ENCODE measurements at regions not wholly inside any gene's neighbourhood (a gene's known extent, or its start where the extent isn't known, plus 50 kb on each side); places are given as distances from the start of the nearest gene placed in this dataset.

DNA sequence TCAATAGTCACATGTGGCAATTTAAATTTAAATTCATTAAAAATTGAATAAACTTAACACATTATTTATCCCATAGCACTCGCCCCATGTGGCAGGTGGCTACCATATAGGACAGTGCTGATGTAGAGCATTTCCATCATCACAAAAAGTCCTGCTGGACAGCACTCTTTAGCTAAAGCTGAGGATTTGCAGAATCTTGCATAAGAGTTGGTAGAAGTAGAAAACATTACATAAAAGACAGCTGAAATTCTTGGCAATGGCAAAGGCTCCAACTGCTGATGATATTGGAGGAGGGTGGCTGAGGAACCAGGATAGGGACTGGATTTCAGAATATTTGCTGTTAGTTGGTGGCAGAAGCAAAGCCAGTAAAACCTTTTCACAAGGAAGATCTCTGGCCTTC is 230.7 kb upstream of the SATB1 start:
- no peaks in the 10 kb centered on the region for H3K4me1 Mint-ChIP-seq (ENCODE audit: low read depth)
- no peak overlapping the region for H3K4me3 Mint-ChIP-seq
- H3K27ac Mint-ChIP-seq: no peak overlapping the region
- H3K27me3 Mint-ChIP-seq: no peaks in the 10 kb centered on the region
- H3K9me3 Mint-ChIP-seq: peaks cover 3% of the 10 kb centered on the region
- H3K36me3 Mint-ChIP-seq (ENCODE audit: low read depth): no peaks in the 10 kb centered on the region
- intact Hi-C loops (cut with micrococcal nuclease): no loop called here

DNA sequence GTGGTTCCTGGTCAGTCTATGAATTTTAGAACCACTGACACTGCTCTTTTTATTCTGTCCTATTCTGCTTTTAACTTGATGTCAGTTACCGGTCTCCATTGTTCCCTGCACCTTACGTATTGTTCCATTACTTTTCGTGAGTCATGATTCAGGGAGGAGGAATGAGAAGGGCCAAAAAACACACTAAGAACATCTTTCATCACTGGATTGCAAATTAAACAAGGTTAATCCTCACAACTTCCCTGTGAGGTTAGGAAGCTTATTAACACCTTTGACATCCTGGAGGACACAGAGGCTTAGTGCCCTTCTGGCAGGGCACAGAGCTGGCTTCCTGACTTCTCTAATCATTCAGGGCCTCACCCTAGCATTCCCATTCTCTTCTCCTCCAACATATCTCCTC is 227.6 kb upstream of the SATB1 start:
- no peak overlapping the region for H3K27ac Mint-ChIP-seq
- H3K4me3 Mint-ChIP-seq: no peak overlapping the region
- H3K4me1 Mint-ChIP-seq (ENCODE audit: low read depth): peaks cover 4% of the 10 kb centered on the region
- no peaks in the 10 kb centered on the region for H3K9me3 Mint-ChIP-seq
- intact Hi-C loops (cut with micrococcal nuclease): no loop called here
- no peaks in the 10 kb centered on the region for H3K36me3 Mint-ChIP-seq (ENCODE audit: low read depth)
- no peaks in the 10 kb centered on the region for H3K27me3 Mint-ChIP-seq

DNA sequence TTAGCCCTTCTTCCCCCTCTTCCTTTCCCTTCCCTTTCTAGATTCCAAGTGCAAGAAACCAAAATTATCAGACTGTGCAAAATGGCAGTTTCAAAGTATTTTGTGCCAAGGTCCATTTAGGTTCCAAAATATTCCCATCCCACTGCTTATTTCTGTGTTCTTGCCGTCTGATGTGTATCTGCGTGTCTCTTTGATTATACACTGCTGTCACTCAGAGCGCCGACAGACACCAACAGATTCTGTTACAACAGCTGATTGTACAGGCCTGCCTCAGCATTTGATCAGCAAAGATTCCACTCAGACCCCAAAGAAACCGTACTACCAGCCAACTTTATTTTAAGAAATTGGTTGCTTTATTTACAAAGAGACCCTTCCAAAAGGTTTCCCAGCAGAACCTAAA is 225.6 kb upstream of the SATB1 start:
- Mint-ChIP-seq H3K27me3 (no peaks in the 10 kb centered on the region), H3K4me1 (ENCODE audit: low read depth) (peaks cover 5% of the 10 kb centered on the region), H3K9me3 (no peaks in the 10 kb centered on the region), H3K27ac (no peak overlapping the region), H3K4me3 (no peak overlapping the region), H3K36me3 (ENCODE audit: low read depth) (no peaks in the 10 kb centered on the region)
- intact Hi-C loops (cut with micrococcal nuclease): no loop called here

DNA sequence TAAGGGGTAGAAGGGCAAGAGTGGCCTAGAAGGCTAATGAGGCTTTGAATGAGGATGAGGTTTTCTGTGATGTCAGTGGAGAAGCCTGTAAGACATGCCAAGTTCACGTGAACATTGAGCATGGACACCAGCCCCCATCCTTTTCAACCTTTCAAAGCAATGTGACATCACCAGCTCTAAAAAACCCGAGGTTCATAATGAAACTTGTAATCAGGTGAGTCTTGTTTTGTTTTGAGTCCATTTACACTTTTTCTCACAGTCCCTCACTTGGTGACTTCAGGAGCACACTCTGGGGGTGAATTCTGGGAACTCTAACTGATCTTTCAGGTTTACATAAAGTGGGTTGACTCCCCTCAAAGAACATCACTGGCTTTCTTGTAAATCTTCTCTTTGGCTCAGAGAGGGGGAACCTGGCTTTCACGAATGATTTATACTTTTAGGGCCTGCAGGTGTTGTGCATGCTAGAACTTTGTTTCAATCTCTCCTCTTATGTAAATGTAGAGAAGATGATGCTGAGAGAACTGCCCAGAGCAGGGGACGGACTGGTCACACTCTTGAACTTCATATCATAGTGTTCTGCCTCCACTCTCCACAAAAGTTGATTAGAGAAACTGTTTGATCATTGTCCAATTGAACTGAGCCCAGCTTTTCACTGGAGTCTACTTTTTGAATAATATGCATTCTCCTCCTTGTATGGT is 224.7 kb upstream of the SATB1 start:
- intact Hi-C loops (cut with micrococcal nuclease): no loop called here
- Mint-ChIP-seq H3K4me1 (ENCODE audit: low read depth) (peaks cover 5% of the 10 kb centered on the region), H3K4me3 (no peak overlapping the region), H3K36me3 (ENCODE audit: low read depth) (no peaks in the 10 kb centered on the region), H3K27me3 (no peaks in the 10 kb centered on the region), H3K27ac (no peak overlapping the region), H3K9me3 (no peaks in the 10 kb centered on the region)

DNA sequence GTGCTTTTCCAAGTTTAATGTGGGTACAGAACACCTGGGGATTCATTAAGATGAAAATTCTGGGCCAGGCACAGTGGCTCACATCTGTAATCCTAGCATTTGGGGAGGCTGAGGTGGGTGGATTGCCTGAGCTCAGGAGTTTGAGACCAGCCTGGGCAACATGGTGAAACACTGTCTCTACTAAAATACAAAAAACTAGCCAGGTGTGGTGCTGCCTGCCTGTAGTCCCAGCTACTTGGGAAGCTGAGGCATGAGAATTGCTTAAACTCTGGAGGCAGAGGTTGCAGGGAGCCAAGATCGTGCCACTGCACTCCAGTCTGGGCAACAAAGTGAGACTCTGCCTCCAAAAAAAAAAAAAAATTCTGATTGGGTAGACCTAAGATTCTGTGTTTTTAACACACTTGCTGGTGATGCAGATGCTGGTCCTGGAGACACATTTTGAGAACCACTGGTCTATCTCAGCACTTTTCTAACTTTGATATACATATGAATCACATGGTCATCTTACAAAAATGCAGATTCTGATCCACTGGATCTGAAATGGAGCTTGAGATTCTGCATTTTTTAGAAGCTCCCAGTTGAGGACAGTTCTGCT is 223.8 kb upstream of the SATB1 start:
- Mint-ChIP-seq H3K4me1 (ENCODE audit: low read depth) (peaks cover 5% of the 10 kb centered on the region), H3K27me3 (no peaks in the 10 kb centered on the region), H3K36me3 (ENCODE audit: low read depth) (no peaks in the 10 kb centered on the region), H3K4me3 (no peak overlapping the region), H3K9me3 (no peaks in the 10 kb centered on the region), H3K27ac (no peak overlapping the region)
- intact Hi-C loops (cut with micrococcal nuclease): no loop called here

DNA sequence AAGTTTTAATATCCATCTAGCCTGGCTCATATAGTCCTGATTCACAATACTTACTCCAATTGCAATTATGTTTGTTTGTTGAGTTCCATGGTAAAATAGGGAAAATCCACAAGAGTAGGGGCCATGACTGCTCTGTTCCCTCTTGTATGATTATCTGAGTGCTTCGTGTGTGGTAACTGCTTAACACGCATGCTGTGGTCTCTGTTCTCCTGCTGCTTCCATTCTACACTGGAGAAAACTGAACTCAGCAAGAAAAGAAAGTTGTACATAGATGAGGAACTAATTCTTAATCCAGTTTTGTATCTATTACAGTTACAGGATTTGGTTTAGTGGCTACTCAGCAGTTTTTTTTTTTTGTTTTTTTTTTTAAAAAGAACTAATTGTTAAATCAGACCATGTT is 223.0 kb upstream of the SATB1 start:
- H3K4me1 Mint-ChIP-seq (ENCODE audit: low read depth): peaks cover 5% of the 10 kb centered on the region
- H3K4me3 Mint-ChIP-seq: no peak overlapping the region
- H3K9me3 Mint-ChIP-seq: no peaks in the 10 kb centered on the region
- peak overlapping the region; percentile 2 for H3K27ac Mint-ChIP-seq
- intact Hi-C loops (cut with micrococcal nuclease): no loop called here
- no peaks in the 10 kb centered on the region for H3K27me3 Mint-ChIP-seq
- no peaks in the 10 kb centered on the region for H3K36me3 Mint-ChIP-seq (ENCODE audit: low read depth)

DNA sequence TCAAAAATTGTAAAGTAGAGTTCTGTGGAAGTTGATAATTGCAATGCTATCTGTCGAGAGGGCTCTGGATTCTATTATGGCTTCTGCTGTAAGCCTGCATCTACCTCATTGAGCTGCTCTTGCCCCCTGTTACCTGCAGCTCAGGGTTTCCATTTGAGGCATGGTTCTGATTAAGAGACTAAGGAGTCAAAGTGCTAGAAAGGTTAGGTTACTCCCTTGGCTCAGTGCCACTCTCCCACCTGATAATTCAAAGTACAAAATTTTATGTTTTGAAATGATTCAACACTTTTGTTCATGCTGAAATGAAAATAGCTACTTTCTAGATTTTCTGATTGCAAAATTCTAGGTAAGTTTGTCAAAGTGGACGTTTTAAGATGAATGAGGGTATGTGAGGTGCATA is 220.5 kb upstream of the SATB1 start:
- no peaks in the 10 kb centered on the region for H3K9me3 Mint-ChIP-seq
- no peak overlapping the region for H3K4me3 Mint-ChIP-seq
- H3K27ac Mint-ChIP-seq: no peak overlapping the region
- H3K36me3 Mint-ChIP-seq (ENCODE audit: low read depth): no peaks in the 10 kb centered on the region
- H3K27me3 Mint-ChIP-seq: no peaks in the 10 kb centered on the region
- peaks cover 5% of the 10 kb centered on the region for H3K4me1 Mint-ChIP-seq (ENCODE audit: low read depth)
- intact Hi-C loops (cut with micrococcal nuclease): no loop called here

DNA sequence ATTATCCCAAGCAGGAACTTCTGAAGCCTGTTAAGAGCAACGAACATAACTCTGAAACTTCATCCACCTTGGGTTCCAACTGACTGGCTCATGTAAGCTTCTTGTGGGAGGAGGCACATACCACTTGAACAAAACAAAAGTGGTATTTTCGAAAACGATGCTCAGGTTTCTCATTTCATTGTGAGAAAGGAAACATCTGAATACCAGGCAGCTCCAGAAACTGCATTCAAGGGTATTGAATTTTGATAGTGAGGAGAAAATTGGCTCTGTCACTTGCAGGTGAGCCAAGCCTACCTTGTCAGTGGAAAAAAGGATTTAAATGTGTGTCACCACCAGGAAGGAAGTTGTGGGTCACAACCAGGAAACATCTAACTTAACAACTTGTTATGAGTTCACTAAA is 218.1 kb upstream of the SATB1 start:
- H3K27me3 Mint-ChIP-seq: no peaks in the 10 kb centered on the region
- H3K4me3 Mint-ChIP-seq: no peak overlapping the region
- H3K27ac Mint-ChIP-seq: no peak overlapping the region
- intact Hi-C loops (cut with micrococcal nuclease): no loop called here
- no peaks in the 10 kb centered on the region for H3K36me3 Mint-ChIP-seq (ENCODE audit: low read depth)
- no peaks in the 10 kb centered on the region for H3K9me3 Mint-ChIP-seq
- peaks cover 5% of the 10 kb centered on the region for H3K4me1 Mint-ChIP-seq (ENCODE audit: low read depth)

DNA sequence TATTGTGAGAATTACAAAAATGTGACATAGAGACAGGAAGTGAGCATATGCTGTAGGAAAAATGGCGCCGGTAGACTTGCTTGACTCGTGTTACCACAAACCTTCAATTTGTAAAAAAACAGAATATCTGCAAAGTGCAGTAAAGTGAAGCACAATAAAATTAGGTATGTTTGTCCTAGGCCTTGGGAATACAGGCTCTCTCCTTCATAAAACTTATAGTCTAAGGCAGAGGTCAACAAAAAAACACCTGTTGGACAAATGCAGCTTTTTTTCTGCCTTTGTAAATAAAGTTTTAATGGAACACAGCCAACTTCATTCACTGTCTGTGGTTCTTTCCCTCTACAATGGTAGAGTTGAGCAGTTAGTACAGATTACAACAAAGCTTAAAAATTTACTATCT is 216.8 kb upstream of the SATB1 start:
- intact Hi-C loops (cut with micrococcal nuclease): no loop called here
- Mint-ChIP-seq H3K9me3 (no peaks in the 10 kb centered on the region), H3K27me3 (no peaks in the 10 kb centered on the region), H3K27ac (no peak overlapping the region), H3K36me3 (ENCODE audit: low read depth) (no peaks in the 10 kb centered on the region), H3K4me1 (ENCODE audit: low read depth) (no peaks in the 10 kb centered on the region), H3K4me3 (no peak overlapping the region)

DNA sequence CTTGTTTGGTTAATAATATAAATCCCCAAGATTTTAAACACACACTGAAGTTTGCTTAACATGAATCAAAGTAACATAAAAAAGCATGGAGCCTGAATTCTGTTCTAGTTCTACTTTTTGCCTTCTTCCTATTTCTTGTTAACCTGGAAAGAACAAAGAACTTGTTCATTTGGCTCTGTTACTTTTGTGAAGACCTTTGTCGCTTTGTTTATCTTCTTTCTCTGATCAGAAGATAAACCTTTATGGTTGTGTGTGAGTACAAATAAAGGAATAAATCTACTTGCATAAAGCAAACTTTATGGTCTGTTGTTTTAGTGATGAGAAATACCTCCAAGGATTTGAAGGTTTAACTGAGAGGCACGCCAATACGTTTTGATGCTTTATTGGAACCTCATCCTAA is 210.1 kb upstream of the SATB1 start:
- H3K27ac Mint-ChIP-seq: no peak overlapping the region
- H3K36me3 Mint-ChIP-seq (ENCODE audit: low read depth): no peaks in the 10 kb centered on the region
- no peak overlapping the region for H3K4me3 Mint-ChIP-seq
- no peaks in the 10 kb centered on the region for H3K27me3 Mint-ChIP-seq
- no peaks in the 10 kb centered on the region for H3K9me3 Mint-ChIP-seq
- intact Hi-C loops (cut with micrococcal nuclease): no loop called here
- no peaks in the 10 kb centered on the region for H3K4me1 Mint-ChIP-seq (ENCODE audit: low read depth)

DNA sequence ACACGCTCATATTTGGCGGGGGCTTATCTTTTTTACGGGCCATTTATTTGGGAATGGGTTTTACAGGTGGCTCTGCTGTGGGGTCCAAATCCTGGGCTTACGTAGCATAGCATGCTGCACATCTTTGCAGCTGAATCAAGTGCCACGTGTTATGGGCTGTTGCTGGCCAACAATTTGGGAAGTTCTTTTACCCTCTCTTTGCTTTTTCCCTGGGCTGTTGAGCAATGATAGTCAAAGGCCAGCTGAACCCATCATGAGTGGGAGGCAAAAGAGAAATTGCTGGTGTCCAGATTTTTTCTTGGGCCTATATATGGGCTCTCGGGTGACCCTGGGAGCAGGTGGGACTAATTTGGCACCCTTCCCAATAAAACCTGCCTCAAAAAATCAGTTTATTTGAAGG is 209.3 kb upstream of the SATB1 start:
- H3K27me3 Mint-ChIP-seq: no peaks in the 10 kb centered on the region
- no peaks in the 10 kb centered on the region for H3K9me3 Mint-ChIP-seq
- no peaks in the 10 kb centered on the region for H3K4me1 Mint-ChIP-seq (ENCODE audit: low read depth)
- intact Hi-C loops (cut with micrococcal nuclease): no loop called here
- H3K36me3 Mint-ChIP-seq (ENCODE audit: low read depth): no peaks in the 10 kb centered on the region
- no peak overlapping the region for H3K27ac Mint-ChIP-seq
- no peak overlapping the region for H3K4me3 Mint-ChIP-seq

DNA sequence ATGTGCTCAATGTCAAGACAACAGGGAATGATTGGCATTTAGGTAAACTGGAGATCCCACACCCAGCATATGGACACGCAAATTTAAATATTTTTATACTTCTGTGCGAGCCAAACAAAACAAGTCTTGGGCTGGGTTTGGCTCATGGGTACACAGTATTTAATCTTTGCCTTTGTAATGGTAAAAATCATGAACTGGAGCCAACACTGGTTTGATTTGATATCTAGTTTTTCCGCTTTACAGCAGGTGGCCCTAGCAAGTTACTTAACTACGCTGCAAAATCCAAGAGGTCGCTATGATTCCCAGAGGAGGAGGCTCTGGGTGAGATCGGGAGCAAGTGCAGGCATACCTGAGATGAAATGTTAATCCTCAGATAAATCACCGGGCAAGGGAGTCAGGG is 207.9 kb upstream of the SATB1 start:
- Mint-ChIP-seq H3K36me3 (ENCODE audit: low read depth) (no peaks in the 10 kb centered on the region), H3K4me1 (ENCODE audit: low read depth) (no peaks in the 10 kb centered on the region), H3K27me3 (no peaks in the 10 kb centered on the region), H3K4me3 (no peak overlapping the region), H3K9me3 (no peaks in the 10 kb centered on the region), H3K27ac (no peak overlapping the region)
- intact Hi-C loops (cut with micrococcal nuclease): no loop called here

DNA sequence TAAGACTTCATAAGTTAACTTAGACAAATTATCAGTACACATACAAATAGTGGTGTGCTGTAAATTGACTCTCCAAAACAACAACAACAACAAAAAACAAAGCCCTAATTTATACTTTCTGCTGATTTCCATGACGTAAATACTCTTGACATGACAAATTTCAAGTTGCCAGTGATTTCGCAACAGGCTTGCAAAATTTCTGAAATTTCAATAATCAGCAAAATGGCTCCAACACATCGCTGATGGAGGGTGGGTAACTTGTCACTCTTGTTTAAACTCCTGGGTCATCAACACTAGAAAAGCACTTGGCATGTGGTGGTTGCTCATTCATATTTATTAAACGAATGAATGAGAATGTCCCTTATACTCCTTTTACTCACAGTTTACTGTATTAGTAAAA is 205.2 kb upstream of the SATB1 start:
- H3K27me3 Mint-ChIP-seq: no peaks in the 10 kb centered on the region
- no peak overlapping the region for H3K27ac Mint-ChIP-seq
- no peaks in the 10 kb centered on the region for H3K36me3 Mint-ChIP-seq (ENCODE audit: low read depth)
- H3K4me3 Mint-ChIP-seq: no peak overlapping the region
- H3K4me1 Mint-ChIP-seq (ENCODE audit: low read depth): no peaks in the 10 kb centered on the region
- intact Hi-C loops (cut with micrococcal nuclease): no loop called here
- no peaks in the 10 kb centered on the region for H3K9me3 Mint-ChIP-seq

DNA sequence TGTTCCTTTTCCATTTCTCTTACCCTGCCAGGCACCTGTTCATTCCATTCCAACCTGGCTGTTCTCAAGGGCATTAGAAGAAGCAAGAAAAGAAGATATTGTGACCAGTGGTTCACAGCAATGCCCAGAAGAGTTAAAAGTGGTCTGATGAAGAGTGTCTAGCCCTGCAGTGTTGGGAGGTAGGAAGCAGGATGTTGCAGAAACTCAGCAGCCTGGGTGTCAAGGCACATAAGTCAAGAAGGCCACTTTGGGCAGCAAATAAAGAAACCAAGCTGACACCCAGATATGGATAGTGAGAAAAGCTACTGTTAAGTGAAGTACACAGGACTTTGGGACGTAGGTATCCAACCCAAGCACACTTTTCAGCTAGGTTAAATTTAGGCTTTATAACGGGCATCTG is 199.9 kb upstream of the SATB1 start:
- H3K27me3 Mint-ChIP-seq: no peaks in the 10 kb centered on the region
- no peak overlapping the region for H3K27ac Mint-ChIP-seq
- intact Hi-C loops (cut with micrococcal nuclease): no loop called here

DNA sequence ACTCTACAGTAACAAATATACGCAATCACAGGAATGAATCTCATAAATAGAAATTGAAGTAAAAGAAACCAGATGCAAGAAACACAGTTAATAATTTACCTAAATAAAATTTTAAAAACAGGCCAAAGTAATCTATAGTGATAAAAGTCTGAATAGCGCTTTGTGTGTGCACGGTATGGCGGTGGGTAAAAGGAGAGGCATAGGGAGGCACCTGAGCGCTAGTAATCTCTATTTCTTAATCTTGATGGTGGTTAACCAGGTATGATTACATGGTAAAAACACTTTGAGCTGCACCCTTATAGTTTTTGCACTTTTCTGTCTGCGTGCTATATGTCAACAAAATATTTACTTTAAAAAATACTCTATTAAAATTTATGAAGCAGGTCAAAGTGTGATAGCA is 198.1 kb upstream of the SATB1 start:
- intact Hi-C loops (cut with micrococcal nuclease): no loop called here
- Mint-ChIP-seq H3K27me3 (no peaks in the 10 kb centered on the region), H3K9me3 (no peaks in the 10 kb centered on the region)

More for the DNA sequence above, 199.9 kb upstream of the SATB1 start:
- no peak overlapping the region for H3K4me3 Mint-ChIP-seq
- no peaks in the 10 kb centered on the region for H3K36me3 Mint-ChIP-seq (ENCODE audit: low read depth)
- H3K9me3 Mint-ChIP-seq: no peaks in the 10 kb centered on the region
- no peaks in the 10 kb centered on the region for H3K4me1 Mint-ChIP-seq (ENCODE audit: low read depth)

More for the DNA sequence above, 198.1 kb upstream of the SATB1 start:
- H3K4me1 Mint-ChIP-seq (ENCODE audit: low read depth): no peaks in the 10 kb centered on the region
- no peaks in the 10 kb centered on the region for H3K36me3 Mint-ChIP-seq (ENCODE audit: low read depth)
- H3K27ac Mint-ChIP-seq: no peak overlapping the region
- H3K4me3 Mint-ChIP-seq: no peak overlapping the region
